ENCODE measurements at regions not wholly inside any gene's neighbourhood (a gene's known extent, or its start where the extent isn't known, plus 50 kb on each side); places are given as distances from the start of the nearest gene placed in this dataset.

GRCh38 chr3:64895991-64896895, 208.4 kb upstream of the ADAMTS9 start:
- DNase-seq (ENCODE audit: extremely low read depth, low read depth): no peak

DNA sequence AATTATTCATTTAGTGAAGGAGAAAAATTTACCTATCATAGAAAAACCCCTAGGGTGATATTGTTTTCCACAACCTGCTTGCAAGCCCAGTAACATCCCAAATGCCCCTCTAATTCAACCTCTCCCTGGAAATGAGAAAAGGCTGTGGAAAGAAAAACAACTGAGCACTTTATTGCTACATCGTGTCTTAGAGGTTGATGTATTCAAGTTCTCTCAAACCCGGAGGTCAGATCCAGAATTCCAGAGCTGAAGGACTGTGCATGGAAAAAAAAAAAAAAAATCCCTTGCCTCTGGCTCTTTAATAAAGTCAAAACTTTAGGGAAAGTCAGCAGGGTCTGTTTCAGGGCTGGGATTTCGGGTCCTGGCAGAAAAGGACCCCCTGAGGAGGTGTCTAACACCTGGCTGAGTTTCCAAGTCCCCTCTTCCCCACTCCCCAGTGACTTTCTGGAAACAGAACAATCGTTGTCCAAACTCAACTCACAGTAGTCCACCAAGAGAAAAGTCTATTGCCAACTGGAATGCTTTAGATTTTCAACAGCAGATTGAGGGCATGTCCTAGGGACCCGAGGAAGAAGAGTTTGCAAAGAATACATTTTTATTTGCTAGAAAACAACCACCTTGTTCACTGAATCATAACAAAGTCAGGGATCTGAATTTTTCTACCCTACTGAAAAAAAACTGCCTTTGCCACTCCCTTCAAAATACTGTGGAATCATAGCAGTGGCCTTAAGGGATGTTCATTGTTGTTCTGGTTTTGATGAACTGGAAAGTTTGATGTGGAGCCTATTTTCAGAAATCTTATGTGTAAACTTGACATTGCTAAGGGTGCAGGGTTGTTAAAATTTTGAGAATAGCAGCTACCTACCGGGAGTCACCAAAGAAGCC, 207.5 kb upstream of the ADAMTS9 start:
- DNase-seq (ENCODE audit: extremely low read depth, low read depth): no peak

GRCh38 chr3:64894006-64894405, 206.2 kb upstream of the ADAMTS9 start:
- DNase-seq (ENCODE audit: extremely low read depth, low read depth): no peak

DNA sequence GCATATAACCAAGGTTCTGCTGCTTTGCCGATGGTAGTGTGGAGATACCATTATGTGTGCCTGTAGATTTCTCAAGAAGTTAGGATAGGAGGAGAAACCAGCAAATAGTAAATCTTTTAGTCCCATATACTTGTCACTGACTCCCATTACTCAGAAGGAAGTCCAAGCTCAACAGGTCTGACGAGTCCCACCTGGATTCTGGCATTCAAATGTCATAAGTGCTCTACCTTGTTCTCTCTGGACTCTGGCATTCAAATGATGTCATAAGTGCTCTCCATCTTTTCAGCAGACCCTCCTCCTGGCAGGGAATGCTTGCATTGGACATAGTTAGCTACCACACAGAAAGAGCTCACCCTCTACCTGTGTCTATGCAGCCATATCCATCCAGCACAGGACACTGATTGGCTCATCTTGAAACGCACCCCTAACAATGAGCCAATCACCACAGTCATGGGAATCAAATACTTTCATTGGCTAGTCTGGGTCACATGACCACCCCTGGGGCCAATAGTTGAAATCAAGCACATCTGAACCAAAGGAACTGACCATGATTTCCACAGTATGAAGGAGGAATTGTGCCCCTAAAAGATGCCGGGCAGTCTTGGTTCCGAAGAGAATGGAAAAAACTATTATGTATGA, 205.0 kb upstream of the ADAMTS9 start:
- no peak for DNase-seq (ENCODE audit: extremely low read depth, low read depth)

DNA sequence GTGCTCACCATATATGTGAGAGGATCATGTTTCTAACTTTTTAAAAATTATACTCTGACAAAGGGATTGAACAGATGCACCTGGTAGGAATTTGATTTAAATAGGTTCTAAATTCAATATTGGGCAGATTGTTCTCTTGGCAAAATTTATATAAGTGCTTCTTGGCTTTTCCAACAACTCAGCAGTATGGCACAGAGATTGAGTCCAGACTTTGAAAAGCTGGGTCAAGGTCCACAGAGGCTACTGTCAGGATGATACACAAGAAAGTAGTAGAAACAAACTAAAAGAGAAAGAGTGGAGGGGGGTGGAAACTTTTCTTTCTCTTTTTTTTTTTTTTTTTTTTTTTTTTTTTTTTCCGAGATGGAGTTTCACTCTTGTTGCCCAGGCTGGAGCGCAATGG, 203.2 kb upstream of the ADAMTS9 start:
- DNase-seq (ENCODE audit: extremely low read depth, low read depth): no peak

DNA sequence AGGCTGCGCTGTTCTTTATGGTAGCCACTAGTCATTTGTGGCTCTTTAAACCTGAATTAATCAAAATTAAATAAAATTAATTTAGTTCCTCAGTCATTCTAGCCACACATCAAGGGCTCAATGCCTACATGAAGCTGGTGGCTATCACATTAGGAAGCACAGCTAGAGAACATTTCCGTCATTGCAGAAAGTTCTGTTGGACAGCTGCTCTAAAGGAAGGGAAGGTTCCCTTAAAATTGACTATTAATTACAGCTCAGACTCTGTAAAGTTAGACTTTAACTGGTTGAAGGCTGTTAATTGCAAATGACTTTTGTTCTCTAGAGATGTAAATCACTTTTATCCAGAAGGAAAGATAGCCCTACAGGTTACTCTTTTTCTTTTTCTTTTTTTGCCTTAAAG, 202.7 kb upstream of the ADAMTS9 start:
- DNase-seq (ENCODE audit: extremely low read depth, low read depth): no peak

- no peak for DNase-seq (ENCODE audit: extremely low read depth, low read depth)
These were observed 202.2 kb upstream of the ADAMTS9 start for GRCh38 chr3:64890006-64890405.

- no peak for DNase-seq (ENCODE audit: extremely low read depth, low read depth)
These were observed 201.1 kb upstream of the ADAMTS9 start for GRCh38 chr3:64888840-64889392.

GRCh38 chr3:64888165-64888564, 200.4 kb upstream of the ADAMTS9 start:
- DNase-seq (ENCODE audit: extremely low read depth, low read depth): no peak

GRCh38 chr3:64885055-64885454, 197.3 kb upstream of the ADAMTS9 start:
- no peak for DNase-seq (ENCODE audit: extremely low read depth, low read depth)

DNA sequence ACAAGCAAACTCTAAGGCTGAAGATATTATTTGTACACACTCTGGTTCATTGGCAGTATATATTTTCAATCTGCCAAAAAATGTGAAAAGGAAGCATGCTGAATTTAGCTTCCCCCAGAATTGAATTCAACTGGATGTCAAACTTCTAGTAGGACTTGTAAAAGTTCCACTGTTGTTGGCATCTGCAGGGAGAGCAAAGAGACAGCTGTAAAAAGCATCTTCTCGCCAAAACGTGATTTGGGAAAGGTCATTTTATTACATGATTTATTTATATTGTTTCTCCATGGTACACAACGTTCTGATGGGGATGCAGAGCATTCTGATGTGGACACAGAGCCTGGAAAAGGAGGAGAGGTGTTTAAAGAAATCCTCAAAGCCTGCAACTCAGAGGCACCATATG, 196.7 kb upstream of the ADAMTS9 start:
- no peak for DNase-seq (ENCODE audit: extremely low read depth, low read depth)

- no peak for DNase-seq (ENCODE audit: extremely low read depth, low read depth)
These were observed 193.1 kb upstream of the ADAMTS9 start for GRCh38 chr3:64880916-64881315.

GRCh38 chr3:64878362-64878761, 190.6 kb upstream of the ADAMTS9 start:
- no peak for DNase-seq (ENCODE audit: extremely low read depth, low read depth)

- no peak for DNase-seq (ENCODE audit: extremely low read depth, low read depth)
These were observed 185.6 kb upstream of the ADAMTS9 start for GRCh38 chr3:64873400-64873799.

- no peak for DNase-seq (ENCODE audit: extremely low read depth, low read depth)
These were observed 184.5 kb upstream of the ADAMTS9 start for GRCh38 chr3:64872345-64872744.

- no peak for DNase-seq (ENCODE audit: extremely low read depth, low read depth)
These were observed 184.0 kb upstream of the ADAMTS9 start for GRCh38 chr3:64871834-64872249.

DNA sequence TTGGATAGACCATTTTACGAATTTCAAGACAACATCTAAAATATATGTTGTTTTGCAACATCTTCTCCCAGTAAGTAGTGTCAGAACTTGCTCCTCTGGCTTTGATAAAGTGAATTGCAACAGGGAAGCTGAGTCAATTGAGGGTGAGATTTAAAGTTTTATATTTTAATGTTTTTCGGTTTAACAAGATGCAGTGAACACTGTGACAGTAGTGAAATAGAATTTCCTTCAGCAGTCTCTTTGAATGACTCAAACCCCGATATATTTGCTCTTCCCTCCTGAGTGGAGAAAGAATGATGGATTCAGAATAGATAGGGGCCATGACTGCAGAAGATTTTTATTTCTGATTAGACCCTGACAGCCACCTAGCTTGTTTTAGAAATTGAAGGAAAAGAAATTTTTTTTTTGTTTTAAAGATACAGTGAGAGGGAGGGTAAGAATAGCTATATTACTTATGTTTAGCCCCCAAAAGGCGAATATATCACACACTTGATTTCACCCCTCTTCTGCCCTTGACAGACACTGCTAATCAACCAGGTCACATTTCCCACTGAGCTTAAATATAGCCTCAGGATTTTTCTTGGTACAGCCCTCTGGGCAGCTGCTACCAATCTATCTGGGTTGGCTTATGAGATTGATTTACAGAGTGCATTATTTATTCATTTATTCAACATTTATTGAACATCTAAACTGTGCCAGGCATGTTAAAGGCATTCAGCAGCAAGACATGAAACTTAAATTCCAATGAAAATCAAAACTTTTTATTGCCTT, 183.3 kb upstream of the ADAMTS9 start:
- DNase-seq (ENCODE audit: extremely low read depth, low read depth): no peak

- DNase-seq (ENCODE audit: extremely low read depth, low read depth): no peak
These were observed 179.4 kb upstream of the ADAMTS9 start for GRCh38 chr3:64867224-64867623.

GRCh38 chr3:64865839-64866570, 178.2 kb upstream of the ADAMTS9 start:
- no peak for DNase-seq (ENCODE audit: extremely low read depth, low read depth)
